Mesendoderm (in vitro differentiated cells): ENCODE measurements at regions not wholly inside any gene's neighbourhood (a gene's known extent, or its start where the extent isn't known, plus 50 kb on each side); places are given as distances from the start of the nearest gene placed in this dataset.
A peak's percentile ranks its signal among the peaks of the same experiment; 100 is the strongest.

Experiments used
- DNase-seq: peaks from one replicate; pipeline ENCODE4 v3.0.0; 2013
- H2AK5ac ChIP-seq: 2 replicates; pipeline ENCODE4 v1.6.1; 2013; ENCODE audit warnings: low read length, inconsistent platforms
- H2BK120ac ChIP-seq: 2 replicates; pipeline ENCODE4 v1.6.1; 2013; ENCODE audit warnings: low read depth, mild to moderate bottlenecking, low read length, moderate library complexity, mixed read lengths
- H2BK15ac ChIP-seq: replicated peaks from 2 replicates; pipeline ENCODE4 v1.6.1; 2013; ENCODE audit warnings: low read depth, mild to moderate bottlenecking, moderate library complexity
- H2BK5ac ChIP-seq: 2 replicates; pipeline ENCODE4 v1.6.1; 2013; ENCODE audit warnings: low read length, inconsistent platforms
- H3K18ac ChIP-seq: 2 replicates; pipeline ENCODE4 v1.6.1; 2013; ENCODE audit warnings: mild to moderate bottlenecking, low read length, mixed read lengths
- H3K23ac ChIP-seq: one replicate; pipeline ENCODE4 v1.6.1; 2013; ENCODE audit warnings: low read length
- H3K27ac ChIP-seq: 2 replicates; pipeline ENCODE4 v1.5.1; 2013; ENCODE audit warnings: low read depth, mild to moderate bottlenecking, inconsistent platforms, low read length, moderate library complexity
- H3K27me3 ChIP-seq: 2 replicates; pipeline ENCODE4 v1.6.1; 2013; ENCODE audit warnings: low read length, control low read depth, mild to moderate bottlenecking, inconsistent platforms; ENCODE audit not compliant: insufficient read depth, poor library complexity
- H3K36me3 ChIP-seq: 2 replicates; pipeline ENCODE4 v1.6.1; 2013; ENCODE audit warnings: low read length, inconsistent platforms; ENCODE audit not compliant: control insufficient read depth, insufficient read depth
- H3K4ac ChIP-seq: one replicate; pipeline ENCODE4 v1.6.1; 2013; ENCODE audit warnings: low read depth, mild to moderate bottlenecking, low read length, moderate library complexity
- H3K4me1 ChIP-seq: 2 replicates; pipeline ENCODE4 v1.6.1; 2013; ENCODE audit warnings: low read depth, low read length, inconsistent platforms; ENCODE audit not compliant: control insufficient read depth
- H3K4me2 ChIP-seq: 2 replicates; pipeline ENCODE4 v1.6.1; 2013; ENCODE audit warnings: low read length
- H3K4me3 ChIP-seq: 2 replicates; pipeline ENCODE4 v1.5.1; 2013; ENCODE audit warnings: mild to moderate bottlenecking, low read length
- H3K56ac ChIP-seq: one replicate; pipeline ENCODE4 v1.6.1; 2013; ENCODE audit warnings: low read length
- H3K79me1 ChIP-seq: 2 replicates; pipeline ENCODE4 v1.6.1; 2013; ENCODE audit warnings: low read length, inconsistent platforms
- H3K79me2 ChIP-seq: 2 replicates; pipeline ENCODE4 v1.6.1; 2013; ENCODE audit warnings: mild to moderate bottlenecking, low read length; ENCODE audit not compliant: control insufficient read depth, insufficient read depth
- H3K9ac ChIP-seq: 2 replicates; pipeline ENCODE4 v1.6.1; 2013; ENCODE audit warnings: low read length, inconsistent platforms
- H4K5ac ChIP-seq: one replicate; pipeline ENCODE4 v1.6.1; 2013; ENCODE audit warnings: low read length
- H4K8ac ChIP-seq: one replicate; pipeline ENCODE4 v1.6.1; 2013; ENCODE audit warnings: low read depth, mild to moderate bottlenecking, control low read depth, low read length, moderate library complexity
- WGBS: extraction: QIAGEN DNeasy Blood & Tissue Kit; methylation state at CpG from one replicate; pipeline ENCODE4 v1.1.7; 2013; ENCODE audit warnings: low lambda C conversion rate, missing lambda C conversion rate; ENCODE audit not compliant: insufficient coverage; ENCODE audit errors: extremely low coverage; 5-methylcytosine and 5-hydroxymethylcytosine counted together

- no peaks in the 10 kb centered on the region for H3K79me1 ChIP-seq
- H3K27me3 ChIP-seq, result no peaks in the 10 kb centered on the region
- H3K79me2 ChIP-seq, result no peaks in the 10 kb centered on the region
- H3K4me2 ChIP-seq, result no peak overlapping the region
- no peak overlapping the region for H3K18ac ChIP-seq
- H4K5ac ChIP-seq, result no peak overlapping the region
- no peak overlapping the region for H2BK5ac ChIP-seq
- H3K4ac ChIP-seq, result no peak overlapping the region
- H3K4me3 ChIP-seq, result no peak overlapping the region
- no peak overlapping the region for H2BK15ac ChIP-seq
- no peak overlapping the region for H2BK120ac ChIP-seq
- no peak overlapping the region for H3K23ac ChIP-seq
- no peak for DNase-seq
- H3K4me1 ChIP-seq, result peaks cover 3% of the 10 kb centered on the region
- no peak overlapping the region for H3K56ac ChIP-seq
- H2AK5ac ChIP-seq, result no peak overlapping the region
- no peaks in the 10 kb centered on the region for H3K36me3 ChIP-seq
- H3K27ac ChIP-seq, result no peak overlapping the region
- H4K8ac ChIP-seq, result no peak overlapping the region
- no CpG with 5 or more reads among the region's 2 CpGs for WGBS
- no peak overlapping the region for H3K9ac ChIP-seq
These were observed 340.4 kb upstream of the RGMB start for GRCh38 chr5:98433022-98433421.

GRCh38 chr5:98433673-98434072 is 339.8 kb upstream of the RGMB start:
- H3K79me1 ChIP-seq, result no peaks in the 10 kb centered on the region
- H3K4ac ChIP-seq, result no peak overlapping the region
- H2BK15ac ChIP-seq, result no peak overlapping the region
- no peak overlapping the region for H3K56ac ChIP-seq
- no peak overlapping the region for H4K8ac ChIP-seq
- no peaks in the 10 kb centered on the region for H3K36me3 ChIP-seq
- H3K4me2 ChIP-seq, result no peak overlapping the region
- no peak overlapping the region for H2AK5ac ChIP-seq
- no peaks in the 10 kb centered on the region for H3K27me3 ChIP-seq
- peaks cover 3% of the 10 kb centered on the region for H3K4me1 ChIP-seq
- no peak overlapping the region for H3K23ac ChIP-seq
- no peak overlapping the region for H3K9ac ChIP-seq
- H3K27ac ChIP-seq, result no peak overlapping the region
- H2BK5ac ChIP-seq, result no peak overlapping the region
- no peak overlapping the region for H2BK120ac ChIP-seq
- no peak for DNase-seq
- H3K4me3 ChIP-seq, result no peak overlapping the region
- no peak overlapping the region for H3K18ac ChIP-seq
- H3K79me2 ChIP-seq, result no peaks in the 10 kb centered on the region
- H4K5ac ChIP-seq, result no peak overlapping the region

DNA sequence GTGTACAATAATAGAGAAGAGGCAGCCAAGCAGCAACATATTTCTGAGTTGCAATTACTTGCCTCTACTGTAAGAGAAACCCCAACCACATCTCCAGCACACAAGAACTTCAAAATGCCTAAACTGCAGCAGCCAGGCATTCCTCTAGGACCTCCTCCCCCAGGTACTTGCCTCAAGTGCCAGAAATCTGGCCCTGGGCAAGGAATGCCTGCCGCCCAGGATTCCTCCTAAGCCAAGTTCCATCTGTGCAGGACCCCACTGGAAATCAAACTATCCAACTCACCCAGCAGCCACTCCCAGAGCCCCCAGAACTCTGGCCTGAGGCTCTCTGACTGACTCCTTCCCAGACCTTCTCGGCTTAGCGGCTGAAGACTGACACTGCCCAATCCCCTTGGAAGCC is 336.8 kb upstream of the RGMB start:
- no peak overlapping the region for H3K56ac ChIP-seq
- no peaks in the 10 kb centered on the region for H3K36me3 ChIP-seq
- no peak overlapping the region for H3K4me2 ChIP-seq
- no CpG with 5 or more reads among the region's 3 CpGs for WGBS
- no peak overlapping the region for H3K4ac ChIP-seq
- no peak overlapping the region for H3K27ac ChIP-seq
- H3K79me1 ChIP-seq, result no peaks in the 10 kb centered on the region
- no peaks in the 10 kb centered on the region for H3K27me3 ChIP-seq
- DNase-seq, result no peak
- no peak overlapping the region for H3K18ac ChIP-seq
- H3K9ac ChIP-seq, result no peak overlapping the region
- H3K4me3 ChIP-seq, result no peak overlapping the region
- H3K4me1 ChIP-seq, result peaks cover 3% of the 10 kb centered on the region
- no peak overlapping the region for H2BK5ac ChIP-seq
- no peak overlapping the region for H2AK5ac ChIP-seq
- no peak overlapping the region for H3K23ac ChIP-seq
- H2BK15ac ChIP-seq, result no peak overlapping the region
- no peak overlapping the region for H2BK120ac ChIP-seq
- H3K79me2 ChIP-seq, result no peaks in the 10 kb centered on the region
- no peak overlapping the region for H4K8ac ChIP-seq
- H4K5ac ChIP-seq, result no peak overlapping the region

- H3K4me2 ChIP-seq, result no peak overlapping the region
- H3K79me1 ChIP-seq, result no peaks in the 10 kb centered on the region
- H3K56ac ChIP-seq, result no peak overlapping the region
- no peak overlapping the region for H3K9ac ChIP-seq
- no peak overlapping the region for H2BK120ac ChIP-seq
- H3K79me2 ChIP-seq, result no peaks in the 10 kb centered on the region
- no peaks in the 10 kb centered on the region for H3K36me3 ChIP-seq
- no CpG with 5 or more reads among the region's 1 CpG for WGBS
- no peak overlapping the region for H2AK5ac ChIP-seq
- no peak overlapping the region for H3K23ac ChIP-seq
- H3K4me3 ChIP-seq, result no peak overlapping the region
- H3K27ac ChIP-seq, result no peak overlapping the region
- H4K8ac ChIP-seq, result no peak overlapping the region
- no peak overlapping the region for H3K4ac ChIP-seq
- no peak overlapping the region for H4K5ac ChIP-seq
- H3K18ac ChIP-seq, result no peak overlapping the region
- H3K4me1 ChIP-seq, result no peaks in the 10 kb centered on the region
- no peak overlapping the region for H2BK15ac ChIP-seq
- no peak overlapping the region for H2BK5ac ChIP-seq
- no peaks in the 10 kb centered on the region for H3K27me3 ChIP-seq
- no peak for DNase-seq
These were observed 331.0 kb upstream of the RGMB start for GRCh38 chr5:98442448-98442847.

DNA sequence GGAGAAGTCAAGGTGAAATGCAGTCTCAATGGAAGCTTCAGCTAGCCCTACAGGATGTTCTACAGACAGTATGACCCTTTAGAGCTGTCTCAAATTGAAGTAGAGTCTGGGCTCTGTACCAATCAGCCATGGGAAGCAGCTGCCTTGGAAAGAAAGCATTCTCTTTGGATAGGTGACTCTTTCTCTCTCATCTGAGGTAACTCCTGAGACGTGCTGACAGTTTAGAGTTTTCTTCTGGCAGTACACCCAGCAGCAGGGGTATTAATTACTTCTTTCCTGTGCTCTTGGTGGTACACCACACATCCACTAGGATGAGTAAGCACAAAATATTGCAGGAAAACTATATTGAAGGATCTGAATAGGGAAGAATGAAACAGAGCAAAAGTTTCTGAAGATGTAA is 329.6 kb upstream of the RGMB start:
- Histone ChIP-seq H3K23ac (no peak overlapping the region), H3K27ac (no peak overlapping the region), H3K4me1 (no peaks in the 10 kb centered on the region), H3K79me1 (no peaks in the 10 kb centered on the region), H3K27me3 (no peaks in the 10 kb centered on the region), H3K9ac (no peak overlapping the region), H4K8ac (no peak overlapping the region), H3K56ac (no peak overlapping the region), H3K4me2 (no peak overlapping the region), H3K18ac (no peak overlapping the region), H3K36me3 (no peaks in the 10 kb centered on the region), H4K5ac (no peak overlapping the region), H3K79me2 (no peaks in the 10 kb centered on the region), H2BK120ac (no peak overlapping the region), H2BK15ac (no peak overlapping the region), H2BK5ac (no peak overlapping the region), H3K4me3 (peak overlapping the region; percentile 3), H2AK5ac (no peak overlapping the region), H3K4ac (no peak overlapping the region)
- no CpG with 5 or more reads among the region's 1 CpG for whole genome bisulfite sequencing
- no peak for DNase-seq

GRCh38 chr5:98453296-98453695 is 320.2 kb upstream of the RGMB start:
- H3K36me3 ChIP-seq, result no peaks in the 10 kb centered on the region
- H3K18ac ChIP-seq, result no peak overlapping the region
- no peak overlapping the region for H4K8ac ChIP-seq
- no peaks in the 10 kb centered on the region for H3K27me3 ChIP-seq
- no peaks in the 10 kb centered on the region for H3K79me1 ChIP-seq
- H3K4me1 ChIP-seq, result no peaks in the 10 kb centered on the region
- H2AK5ac ChIP-seq, result no peak overlapping the region
- H2BK15ac ChIP-seq, result no peak overlapping the region
- no peak overlapping the region for H3K4me3 ChIP-seq
- H3K9ac ChIP-seq, result no peak overlapping the region
- no peaks in the 10 kb centered on the region for H3K79me2 ChIP-seq
- no peak overlapping the region for H4K5ac ChIP-seq
- H3K23ac ChIP-seq, result no peak overlapping the region
- H3K56ac ChIP-seq, result no peak overlapping the region
- no peak overlapping the region for H2BK120ac ChIP-seq
- no CpG with 5 or more reads among the region's 1 CpG for WGBS
- DNase-seq, result no peak
- no peak overlapping the region for H3K4me2 ChIP-seq
- H3K4ac ChIP-seq, result no peak overlapping the region
- no peak overlapping the region for H2BK5ac ChIP-seq
- no peak overlapping the region for H3K27ac ChIP-seq
